Calu3 (cell line): ENCODE measurements at regions not wholly inside any gene's neighbourhood (a gene's known extent, or its start where the extent isn't known, plus 50 kb on each side); places are given as distances from the start of the nearest gene placed in this dataset.
"Not testable (repeated sequence)": the region's sequence is repeated elsewhere in the genome, so short reads cannot be mapped to it uniquely, and the experiment has no call there.

Experiments used
- BruUV-seq: library from RNA; stranded (reverse); fragments of 400-500 nt; replicated peaks from 2 replicates; lab custom pipeline; 2021; lab: Mats Ljungman, UMichigan
- CTCF ChIA-PET: fragments of 300-600 bp; sonication (Branson Sonifier 250); formaldehyde crosslinking; loops from one replicate; lab custom pipeline; 2022; ENCODE audit warnings: antibody characterized with exemption; lab: Charles Lee
- DNase-seq: peaks from one replicate; pipeline ENCODE4 v3.0.0; 2022
- H3K27ac Mint-ChIP-seq: one replicate; pipeline ENCODE4 v1.8.0; 2022; ENCODE audit warnings: mixed read lengths; ENCODE audit not compliant: unreplicated experiment
- H3K27me3 Mint-ChIP-seq: one replicate; pipeline ENCODE4 v1.8.0; 2022; ENCODE audit warnings: mixed read lengths; ENCODE audit not compliant: unreplicated experiment
- H3K36me3 Mint-ChIP-seq: one replicate; pipeline ENCODE4 v1.8.0; 2022; ENCODE audit warnings: mild to moderate bottlenecking, moderate library complexity, mixed read lengths; ENCODE audit not compliant: insufficient read depth, unreplicated experiment
- H3K4me1 Mint-ChIP-seq: one replicate; pipeline ENCODE4 v1.8.0; 2022; ENCODE audit warnings: mild to moderate bottlenecking, low read depth, mixed read lengths; ENCODE audit not compliant: unreplicated experiment
- H3K4me3 Mint-ChIP-seq: one replicate; pipeline ENCODE4 v1.8.0; 2022; ENCODE audit warnings: mild to moderate bottlenecking, low read depth, moderate library complexity, mixed read lengths; ENCODE audit not compliant: unreplicated experiment
- H3K9me3 Mint-ChIP-seq: one replicate; pipeline ENCODE4 v1.8.0; 2022; ENCODE audit warnings: low read depth, mixed read lengths; ENCODE audit not compliant: unreplicated experiment
- CTCF ChIP-seq: fragments of 200-600 bp; IDR thresholded peaks from one replicate; pipeline ENCODE4 v1.8.0; 2022; ENCODE audit warnings: antibody characterized with exemption; ENCODE audit not compliant: unreplicated experiment
- intact Hi-C: fragments of 100-400 bp; cut with micrococcal nuclease; formaldehyde crosslinking; loops from one replicate; pipeline ENCODE4 v1.10.0; 2022; ENCODE audit not compliant: unreplicated experiment

- no TSS peak for BruUV-seq
- DNase-seq: no peak
- Mint-ChIP-seq H3K4me3 (no peak overlapping the region), H3K36me3 (no peaks in the 10 kb centered on the region), H3K27ac (no peak overlapping the region), H3K4me1 (no peaks in the 10 kb centered on the region), H3K9me3 (no peaks in the 10 kb centered on the region), H3K27me3 (no peaks in the 10 kb centered on the region)
- CTCF ChIA-PET: no interaction called here
- TF ChIP-seq CTCF: no peak
- intact Hi-C loops: no loop called here
Measured at GRCh38 chr6:84847390-84848160, 83.2 kb upstream of the TBX18 start.

DNA sequence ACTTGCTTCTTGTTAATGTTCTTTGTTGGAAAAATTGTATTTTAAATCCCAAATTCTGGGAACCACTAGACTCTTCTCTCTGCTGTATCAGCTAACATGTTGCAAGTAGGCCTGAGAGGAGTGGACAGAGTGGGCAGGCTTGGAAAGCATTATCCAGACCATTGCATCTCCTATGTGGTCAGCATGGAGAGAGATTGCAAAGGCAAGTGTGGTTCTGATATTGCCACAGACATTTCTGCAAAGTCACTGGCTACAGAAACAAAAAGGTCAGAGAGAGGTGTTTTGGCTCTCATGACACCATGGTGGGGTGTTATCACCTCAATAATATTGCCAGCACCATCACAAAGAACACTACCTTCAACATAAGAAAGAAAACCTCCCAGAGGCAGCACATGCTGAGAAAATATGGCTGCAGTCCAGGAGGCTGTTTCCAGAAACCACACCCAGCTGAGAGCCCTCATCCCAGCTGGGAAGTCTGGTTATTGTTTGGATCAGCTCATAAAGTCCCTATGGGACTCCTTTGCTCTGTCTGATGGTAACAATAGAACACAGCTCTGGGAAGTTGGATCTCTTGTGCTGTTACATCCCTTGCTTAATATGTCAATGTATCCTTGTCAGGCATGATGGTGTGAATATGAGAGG is 78.2 kb upstream of the TBX18 start:
- no peak for TF ChIP-seq CTCF
- H3K27me3 Mint-ChIP-seq: no peaks in the 10 kb centered on the region
- no peaks in the 10 kb centered on the region for H3K9me3 Mint-ChIP-seq
- intact Hi-C loops: no loop called here
- BruUV-seq: no TSS peak
- CTCF ChIA-PET: interaction anchor here (0.6 kb wide), 1 partner anchor 90 kb away, joined by 3 read pairs; no protein-coding TSS in a partner anchor
- no peak overlapping the region for H3K4me3 Mint-ChIP-seq
- H3K27ac Mint-ChIP-seq: no peak overlapping the region
- DNase-seq: no peak
- no peaks in the 10 kb centered on the region for H3K36me3 Mint-ChIP-seq
- no peaks in the 10 kb centered on the region for H3K4me1 Mint-ChIP-seq

GRCh38 chr6:84837068-84837866 is 72.9 kb upstream of the TBX18 start:
- H3K9me3 Mint-ChIP-seq, H3K4me1 Mint-ChIP-seq, intact Hi-C loops, CTCF ChIA-PET, H3K4me3 Mint-ChIP-seq, H3K27ac Mint-ChIP-seq, H3K36me3 Mint-ChIP-seq, H3K27me3 Mint-ChIP-seq, DNase-seq, BruUV-seq: not testable (repeated sequence)

DNA sequence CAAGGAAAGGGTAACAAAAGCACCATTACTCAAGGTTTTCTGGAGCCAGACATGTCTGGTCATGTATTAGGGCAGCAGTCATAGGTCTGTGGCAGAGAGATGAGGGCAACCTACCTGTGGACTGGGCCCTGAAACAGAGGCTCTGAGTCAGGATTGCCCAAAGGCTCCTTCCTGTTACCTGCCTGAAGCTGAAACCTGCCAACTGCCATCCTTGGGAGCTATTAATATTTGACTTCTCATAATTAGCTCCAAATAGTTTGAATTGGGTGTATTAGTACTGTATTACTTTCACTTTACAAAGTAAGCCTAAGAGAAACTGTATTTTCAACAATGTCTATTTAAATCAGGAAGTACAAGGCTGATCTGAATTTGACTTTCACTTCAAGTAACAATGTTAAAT is 72.0 kb upstream of the TBX18 start:
- Mint-ChIP-seq H3K27me3 (peaks cover 3% of the 10 kb centered on the region), H3K9me3 (no peaks in the 10 kb centered on the region), H3K27ac (no peak overlapping the region), H3K36me3 (no peaks in the 10 kb centered on the region), H3K4me1 (no peaks in the 10 kb centered on the region), H3K4me3 (no peak overlapping the region)
- CTCF ChIA-PET: no interaction called here
- no peak for DNase-seq
- no TSS peak for BruUV-seq
- TF ChIP-seq CTCF: no peak
- intact Hi-C loops: no loop called here
